ENCODE measurements at regions not wholly inside any gene's neighbourhood (a gene's known extent, or its start where the extent isn't known, plus 50 kb on each side); places are given as distances from the start of the nearest gene placed in this dataset.
"Not testable (repeated sequence)": the region's sequence is repeated elsewhere in the genome, so short reads cannot be mapped to it uniquely, and the experiment has no call there.

- no peak for DNase-seq
These were observed 52.5 kb upstream of the FBXO28 start for GRCh38 chr1:224061436-224061835.

GRCh38 chr1:224059897-224060427 lies 53.9 kb upstream of the FBXO28 start:
- DNase-seq = no peak

GRCh38 chr1:224058303-224058702 lies 55.6 kb upstream of the FBXO28 start:
- DNase-seq = no peak

GRCh38 chr1:224057461-224058199 lies 56.3 kb upstream of the FBXO28 start:
- DNase-seq = no peak

GRCh38 chr1:224054611-224055010 lies 59.3 kb upstream of the FBXO28 start:
- no peak for DNase-seq

GRCh38 chr1:224054012-224054411 lies 59.9 kb upstream of the FBXO28 start:
- DNase-seq = no peak

- DNase-seq = no peak
These were observed 60.5 kb upstream of the FBXO28 start for GRCh38 chr1:224053456-224053855.

- DNase-seq = no peak
These were observed 61.1 kb upstream of the FBXO28 start for GRCh38 chr1:224052772-224053171.

- not testable (repeated sequence) for DNase-seq
These were observed 62.1 kb upstream of the FBXO28 start for GRCh38 chr1:224051782-224052181.

- DNase-seq = no peak
These were observed 62.9 kb upstream of the FBXO28 start for GRCh38 chr1:224051086-224051406.

GRCh38 chr1:224047538-224047937 lies 66.4 kb upstream of the FBXO28 start:
- DNase-seq = no peak

- no peak for DNase-seq
These were observed 68.4 kb upstream of the FBXO28 start for GRCh38 chr1:224045556-224045955.

- DNase-seq = no peak
These were observed 69.5 kb upstream of the FBXO28 start for GRCh38 chr1:224044420-224044819.

GRCh38 chr1:224042557-224043118 lies 71.3 kb upstream of the FBXO28 start:
- DNase-seq = no peak

GRCh38 chr1:224041032-224041431 lies 72.9 kb upstream of the FBXO28 start:
- no peak for DNase-seq

GRCh38 chr1:224040423-224040822 lies 73.5 kb upstream of the FBXO28 start:
- DNase-seq = not testable (repeated sequence)

GRCh38 chr1:224040006-224040405 lies 73.9 kb upstream of the FBXO28 start:
- not testable (repeated sequence) for DNase-seq

GRCh38 chr1:224038832-224039231 lies 75.1 kb upstream of the FBXO28 start:
- not testable (repeated sequence) for DNase-seq

- DNase-seq = not testable (repeated sequence)
These were observed 76.5 kb upstream of the FBXO28 start for GRCh38 chr1:224037362-224037761.

- DNase-seq = not testable (repeated sequence)
These were observed 81.2 kb upstream of the FBXO28 start for GRCh38 chr1:224032608-224033276.

GRCh38 chr1:224031986-224032385 lies 81.9 kb upstream of the FBXO28 start:
- DNase-seq = not testable (repeated sequence)

GRCh38 chr1:224030257-224030656 lies 83.7 kb upstream of the FBXO28 start:
- not testable (repeated sequence) for DNase-seq

GRCh38 chr1:224029286-224030025 lies 84.5 kb upstream of the FBXO28 start:
- not testable (repeated sequence) for DNase-seq
